Activated T-cell treated with anti-CD3 and anti-CD28 coated beads for 1 hour (primary cell): ENCODE measurements at regions not wholly inside any gene's neighbourhood (a gene's known extent, or its start where the extent isn't known, plus 50 kb on each side); places are given as distances from the start of the nearest gene placed in this dataset.

Experiments
- DNase-seq: peaks from one replicate; pipeline ENCODE4 v3.0.0-alpha.2; 2020; ENCODE audit warnings: low read depth

- no peak for DNase-seq
Measured at GRCh38 chr6:4587171-4587570, 189.0 kb upstream of the CDYL start.

DNA sequence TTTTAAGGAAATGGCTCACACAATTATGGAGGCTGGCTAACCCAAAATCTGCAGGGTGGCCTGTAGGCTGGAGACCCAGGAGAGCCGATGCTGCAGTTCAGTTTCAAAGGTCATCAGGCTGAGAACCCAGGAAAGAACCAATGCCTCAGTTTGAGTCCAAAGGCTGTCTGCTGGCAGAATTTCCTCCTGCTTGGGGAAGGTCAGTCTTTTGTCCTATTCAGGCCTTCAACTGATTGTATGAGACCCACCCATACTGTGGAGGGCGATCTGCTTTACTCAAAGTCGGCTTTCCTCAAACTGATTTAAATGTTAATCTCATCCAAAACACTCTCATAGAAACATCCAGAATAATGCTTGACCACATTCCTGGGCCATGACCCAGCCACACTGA lies 189.7 kb upstream of the CDYL start:
- DNase-seq = no peak

DNA sequence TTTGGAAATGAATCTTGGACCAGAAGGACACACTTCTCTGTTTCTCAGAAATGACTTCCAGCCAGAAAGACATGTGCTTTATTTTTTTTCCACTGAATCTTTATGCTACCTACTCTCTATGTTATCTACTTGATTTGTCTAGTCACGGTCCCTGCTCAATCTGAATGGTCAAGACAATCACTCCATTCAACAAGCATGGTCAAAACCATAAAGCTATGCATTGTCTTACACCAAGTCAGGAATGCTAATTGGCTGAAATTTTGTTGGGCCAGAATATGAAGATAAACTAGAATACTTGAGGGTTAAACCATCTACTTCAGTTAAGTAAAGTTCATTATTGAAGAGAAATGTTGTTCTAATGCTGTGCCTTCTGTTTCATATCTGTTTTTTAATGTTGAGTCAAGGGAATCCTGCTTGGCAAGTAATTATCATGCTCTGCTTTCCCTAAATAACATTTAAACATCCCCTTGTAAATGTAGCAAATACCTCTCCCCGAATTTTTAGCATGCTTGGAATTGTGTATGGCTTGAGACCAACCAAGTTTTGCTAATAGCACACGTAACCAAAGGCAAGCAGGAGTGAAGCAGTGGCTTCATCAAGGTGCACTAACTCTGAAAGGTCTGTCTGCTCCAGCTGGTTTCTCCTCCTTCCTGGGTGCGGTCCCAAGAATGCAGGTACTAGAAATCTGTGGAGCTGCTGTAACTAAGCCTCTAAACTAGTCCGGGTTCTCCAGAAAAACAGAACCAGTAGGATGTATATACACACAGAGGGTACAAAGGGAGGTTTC lies 190.3 kb upstream of the CDYL start:
- DNase-seq = no peak

DNA sequence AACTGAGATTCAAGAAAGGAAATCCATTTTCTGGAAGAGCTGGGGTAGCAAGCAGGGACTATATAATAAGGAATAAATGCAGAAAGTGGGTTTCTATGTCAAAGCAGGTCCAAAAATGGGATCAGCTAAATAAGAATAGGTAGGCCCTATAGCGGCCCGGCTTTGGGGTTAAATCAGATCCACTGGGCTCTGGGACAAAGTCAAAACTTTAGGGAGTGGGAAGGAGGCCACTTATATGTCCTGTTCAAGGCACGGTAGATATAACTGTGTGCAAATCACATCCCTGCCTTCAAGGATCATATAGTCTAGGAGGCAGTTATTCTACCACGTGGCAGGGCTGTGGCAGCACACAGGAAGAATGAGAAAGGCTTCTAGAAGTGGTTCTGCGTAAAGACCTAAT lies 191.4 kb upstream of the CDYL start:
- DNase-seq = no peak

GRCh38 chr6:4582506-4583417 lies 193.4 kb upstream of the CDYL start:
- DNase-seq = no peak

- no peak for DNase-seq
Measured at GRCh38 chr6:4581468-4582385, 194.5 kb upstream of the CDYL start.

- DNase-seq = no peak
Measured at GRCh38 chr6:4580361-4580760, 195.8 kb upstream of the CDYL start.

GRCh38 chr6:4577406-4577805 lies 198.8 kb upstream of the CDYL start:
- no peak for DNase-seq

GRCh38 chr6:4575714-4576113 lies 200.5 kb upstream of the CDYL start:
- no peak for DNase-seq

GRCh38 chr6:4574007-4574406 lies 202.2 kb upstream of the CDYL start:
- no peak for DNase-seq

GRCh38 chr6:4571011-4571410 lies 205.2 kb upstream of the CDYL start:
- no peak for DNase-seq

DNA sequence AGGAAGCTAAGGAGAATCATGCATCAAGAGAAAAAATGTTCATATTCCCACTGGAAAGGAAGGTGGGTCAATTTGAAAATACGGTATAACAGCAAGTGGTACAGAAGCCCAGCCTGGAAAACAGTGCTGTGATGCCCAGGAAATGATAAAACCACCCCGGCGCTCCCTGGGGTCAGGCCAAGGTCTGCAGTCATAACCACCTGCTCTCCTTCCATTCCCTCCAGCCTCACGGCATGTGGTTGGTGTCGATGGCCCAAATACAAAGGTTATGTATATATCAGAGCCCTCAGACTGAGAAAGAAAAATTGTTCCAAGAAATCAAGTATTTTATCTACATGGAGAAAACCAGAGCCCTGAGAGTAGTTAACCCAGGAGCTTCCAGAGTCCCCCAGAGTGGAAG lies 208.1 kb upstream of the CDYL start:
- no peak for DNase-seq

DNA sequence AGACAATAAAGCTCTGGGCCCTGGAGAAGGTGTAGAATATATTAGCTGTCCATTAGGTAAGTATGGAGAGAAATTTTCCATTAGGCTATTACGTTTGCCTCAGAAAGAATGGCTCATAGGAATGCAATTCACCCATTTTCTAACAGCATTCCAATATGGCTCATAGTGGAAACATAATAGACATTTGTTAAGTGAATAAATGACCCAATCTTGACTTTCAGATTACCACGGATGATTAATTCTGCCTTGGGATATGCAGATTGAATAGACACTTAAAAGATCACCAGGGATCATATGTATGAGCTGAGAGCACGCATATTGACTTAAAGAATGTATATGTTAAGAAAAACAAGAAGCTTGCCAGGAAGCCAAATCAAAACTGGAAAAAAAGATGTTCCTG lies 209.1 kb upstream of the CDYL start:
- no peak for DNase-seq

GRCh38 chr6:4565301-4566250 lies 210.6 kb upstream of the CDYL start:
- DNase-seq = no peak

GRCh38 chr6:4564801-4565271 lies 211.4 kb upstream of the CDYL start:
- DNase-seq = no peak

GRCh38 chr6:4563877-4564276 lies 212.3 kb upstream of the CDYL start:
- DNase-seq = no peak

- no peak for DNase-seq
Measured at GRCh38 chr6:4563156-4563555, 213.0 kb upstream of the CDYL start.

GRCh38 chr6:4561773-4562400 lies 214.3 kb upstream of the CDYL start:
- DNase-seq = no peak

DNA sequence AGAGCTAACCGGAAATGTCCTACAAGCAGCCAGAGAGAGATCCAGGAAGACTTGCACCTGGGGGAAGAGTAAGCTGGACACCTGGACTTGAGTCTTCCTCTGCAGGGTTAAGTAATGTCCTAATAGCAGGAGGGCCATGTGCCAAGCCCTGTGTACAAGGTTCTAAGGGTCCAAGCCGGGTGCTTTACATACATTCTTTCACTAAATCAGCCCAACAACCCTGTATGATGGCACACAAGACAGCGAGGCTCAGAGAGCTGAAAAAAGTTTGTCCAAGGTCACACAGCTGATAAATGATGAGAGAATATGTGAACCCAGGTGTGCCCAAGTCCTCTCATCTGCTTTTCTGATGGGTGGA lies 215.1 kb upstream of the CDYL start:
- DNase-seq = no peak

- DNase-seq = no peak
Measured at GRCh38 chr6:4560221-4561077, 215.8 kb upstream of the CDYL start.
